T-helper 1 cell (primary cell): ENCODE measurements at regions not wholly inside any gene's neighbourhood (a gene's known extent, or its start where the extent isn't known, plus 50 kb on each side); places are given as distances from the start of the nearest gene placed in this dataset.
"Not testable (repeated sequence)": the region's sequence is repeated elsewhere in the genome, so short reads cannot be mapped to it uniquely, and the experiment has no call there.

ENCODE experiments used
- DNase-seq, 5 donors: peaks; one replicate each; pipeline ENCODE4 v3.0.0-alpha.2; 2012 to 2020

DNA sequence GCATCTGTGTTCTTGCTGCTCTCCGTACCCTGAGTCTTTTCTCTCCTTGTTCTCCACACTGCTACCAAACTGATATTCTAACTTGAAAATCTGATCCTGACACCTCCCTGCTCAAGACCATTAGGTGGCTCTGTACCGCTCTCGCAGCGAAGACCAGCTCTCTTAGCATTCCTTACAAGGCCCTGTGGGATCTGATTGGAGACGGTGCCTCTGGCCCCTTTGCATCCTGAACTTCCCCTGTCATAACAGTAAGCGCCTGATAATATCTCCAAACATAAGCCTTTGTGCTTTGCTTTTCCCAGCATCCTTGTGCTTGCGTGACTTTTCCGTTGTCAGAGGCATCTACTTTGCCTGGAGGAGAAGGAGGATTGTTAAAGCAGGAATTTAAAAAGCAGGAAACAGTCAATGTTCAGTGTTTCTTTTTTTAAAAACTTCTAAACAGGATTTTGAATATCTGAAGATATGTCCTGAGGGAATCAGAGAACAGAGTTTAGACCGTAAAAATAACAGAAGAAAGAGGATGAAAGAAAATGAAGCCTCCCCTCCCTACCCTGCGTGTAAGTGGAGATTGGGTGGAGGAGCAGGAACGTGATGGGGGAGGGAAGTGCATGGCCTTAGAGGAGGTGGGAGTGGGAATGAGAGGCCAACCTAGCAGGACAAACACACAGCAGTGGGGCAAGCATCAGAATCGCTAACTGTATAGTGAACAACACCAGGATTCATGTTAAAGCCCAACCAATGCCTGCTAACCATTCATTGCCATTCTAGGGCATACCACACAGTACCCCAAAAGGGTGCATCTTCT is 89.2 kb upstream of the STMND1 start:
- no peak for DNase-seq

DNA sequence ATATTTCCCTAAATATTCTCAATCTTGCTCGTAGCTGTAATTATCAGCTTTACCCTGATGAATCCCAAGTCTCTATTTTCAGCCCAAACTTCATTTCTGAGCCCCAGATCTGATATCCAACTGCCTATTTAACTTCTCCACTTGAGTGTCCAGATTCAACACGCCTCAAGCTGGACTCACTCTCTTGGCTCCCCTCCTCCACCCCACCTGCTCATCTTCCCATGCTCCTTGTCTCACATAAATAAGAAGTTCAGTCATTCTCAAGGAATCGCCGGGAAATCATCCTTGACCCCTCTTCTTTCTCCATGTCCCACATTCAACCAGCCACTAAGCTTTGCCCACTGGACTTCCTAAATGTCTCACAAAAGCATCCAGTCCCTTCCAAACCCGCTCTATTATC is 89.9 kb upstream of the STMND1 start:
- DNase-seq = no peak

DNA sequence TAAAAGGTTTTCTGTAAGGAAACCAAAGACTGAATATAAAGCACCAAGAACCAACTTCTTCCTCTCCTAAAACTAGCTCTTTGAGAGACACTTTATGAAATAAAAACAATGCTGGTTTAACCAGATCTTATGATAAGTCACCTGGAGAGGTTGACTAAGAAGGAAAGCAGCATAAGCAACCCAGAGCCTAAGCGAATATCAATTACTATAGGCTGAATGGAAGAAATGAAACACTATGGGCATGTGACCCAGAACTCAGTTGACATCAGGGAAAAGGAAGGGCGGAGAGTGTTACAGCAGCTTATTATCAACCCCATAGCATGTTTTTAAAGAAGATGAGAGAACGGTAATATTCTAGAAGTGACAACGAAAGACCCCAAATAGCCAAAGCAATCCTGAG is 94.1 kb upstream of the STMND1 start:
- no peak for DNase-seq

DNA sequence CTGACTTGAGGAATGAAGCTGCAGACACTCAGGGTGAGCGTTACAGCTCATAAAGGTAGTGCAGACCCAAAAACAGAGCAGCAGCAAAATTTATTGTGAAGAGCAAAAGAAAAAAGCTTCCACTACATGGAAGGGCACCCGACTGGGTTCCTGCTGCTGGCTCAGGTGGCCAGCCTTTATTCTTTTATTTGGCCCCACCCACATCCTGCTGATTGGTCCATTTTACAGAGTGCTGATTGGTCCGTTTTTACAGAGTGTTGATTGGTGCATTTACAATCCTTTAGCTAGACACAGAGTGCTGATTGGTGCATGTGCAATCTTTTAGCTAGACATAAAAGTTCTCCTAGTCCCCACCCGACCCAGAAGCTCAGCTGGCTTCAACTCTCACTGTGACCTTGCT is 95.3 kb upstream of the STMND1 start:
- DNase-seq = no peak

DNA sequence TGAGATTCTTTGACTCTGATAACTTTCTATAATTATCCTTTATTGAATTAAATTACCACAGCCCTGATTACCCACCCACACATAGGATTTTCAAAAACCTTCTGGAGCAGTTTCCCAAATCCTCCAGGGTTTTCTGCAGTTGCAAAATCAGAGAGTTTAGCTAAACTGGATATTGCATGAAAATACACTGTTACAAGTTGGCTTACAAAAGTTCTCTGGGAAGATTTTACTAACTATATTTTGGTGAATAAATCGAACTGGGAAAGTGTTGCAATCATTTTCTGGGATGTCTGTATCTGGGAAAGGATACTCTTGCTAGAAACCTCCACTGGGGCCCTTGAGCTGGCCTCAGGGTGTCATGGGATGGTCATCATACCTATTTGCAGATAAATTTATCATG is 97.6 kb upstream of the STMND1 start:
- DNase-seq = no peak

DNA sequence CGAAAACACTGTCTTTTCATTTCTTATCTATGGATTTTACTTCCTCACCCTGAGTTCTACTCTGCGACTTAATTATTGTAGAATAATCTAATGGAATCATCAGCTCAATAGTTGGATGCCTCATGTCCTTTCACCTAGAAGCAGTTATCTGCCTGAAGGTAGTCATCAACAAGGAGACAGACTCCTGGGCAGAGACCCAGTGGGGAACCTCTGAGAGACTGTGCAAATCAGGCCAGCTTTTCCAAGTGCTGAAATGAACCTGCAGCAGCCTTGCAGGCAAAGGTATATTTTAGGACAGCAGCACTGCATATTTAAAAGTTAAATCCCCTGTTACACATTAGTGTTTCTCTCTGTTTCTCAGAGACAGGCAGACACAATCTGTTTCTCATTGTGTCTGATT is 99.7 kb upstream of the STMND1 start:
- no peak for DNase-seq

DNA sequence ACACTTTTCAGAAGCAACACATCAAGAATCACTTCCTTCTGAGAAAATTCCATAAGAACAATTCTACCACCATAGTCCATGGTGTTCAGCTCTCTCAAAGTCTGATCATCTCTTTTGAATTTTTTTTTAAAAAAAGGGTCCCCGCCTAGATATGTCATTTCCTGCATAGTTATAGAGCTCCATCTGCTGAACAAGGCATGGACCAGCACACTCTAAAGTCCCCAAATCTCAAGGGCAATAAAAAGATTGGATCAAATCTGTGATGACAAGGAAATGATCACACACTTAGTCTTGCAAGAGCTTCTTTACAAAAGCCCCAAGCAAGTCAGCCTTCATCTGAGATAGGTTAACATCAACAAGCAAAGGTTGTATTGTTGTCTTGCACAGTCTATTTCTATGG is 100.7 kb upstream of the STMND1 start:
- DNase-seq = no peak

DNA sequence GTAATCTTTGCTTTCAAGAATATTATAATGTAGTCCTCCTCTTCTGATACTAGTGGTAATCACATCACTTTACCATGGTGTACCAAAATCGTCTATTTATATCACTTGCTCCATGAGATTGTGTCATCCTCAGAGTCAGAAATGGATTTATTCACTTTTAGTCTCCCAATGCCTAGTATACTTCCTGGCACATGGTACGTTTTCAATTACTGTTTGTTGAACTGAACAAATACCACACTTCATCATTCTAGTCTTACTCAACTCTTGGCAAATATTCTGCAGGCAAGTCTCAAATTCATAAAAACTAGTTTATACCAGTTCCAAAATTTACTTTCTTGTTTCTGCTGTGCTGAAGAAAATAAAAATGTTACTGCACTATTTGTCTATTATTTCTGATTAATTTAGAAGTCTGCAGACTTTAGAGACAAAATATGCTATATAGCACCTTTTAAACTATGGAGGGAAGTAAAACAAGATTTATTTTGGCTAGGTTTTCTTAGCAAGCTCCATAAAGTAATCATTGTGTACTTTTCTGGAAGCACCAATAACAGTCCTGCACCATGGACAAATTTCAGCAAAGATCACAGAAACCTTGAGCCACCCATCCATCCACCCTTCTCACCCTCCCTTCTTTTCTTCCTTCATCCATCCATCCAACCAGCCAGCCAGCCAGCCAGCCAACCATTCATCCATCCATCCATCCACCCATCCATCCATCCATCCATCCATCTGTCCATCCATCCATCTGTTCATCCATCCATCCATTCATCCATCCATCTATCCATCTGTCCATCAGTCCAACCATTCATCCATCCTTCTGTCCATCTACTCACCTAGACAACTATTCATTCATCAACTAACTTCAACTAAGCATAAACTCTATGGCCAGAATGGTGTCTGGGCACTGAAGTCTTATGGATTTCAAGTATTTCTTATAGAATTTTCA is 102.1 kb upstream of the STMND1 start:
- DNase-seq = no peak

DNA sequence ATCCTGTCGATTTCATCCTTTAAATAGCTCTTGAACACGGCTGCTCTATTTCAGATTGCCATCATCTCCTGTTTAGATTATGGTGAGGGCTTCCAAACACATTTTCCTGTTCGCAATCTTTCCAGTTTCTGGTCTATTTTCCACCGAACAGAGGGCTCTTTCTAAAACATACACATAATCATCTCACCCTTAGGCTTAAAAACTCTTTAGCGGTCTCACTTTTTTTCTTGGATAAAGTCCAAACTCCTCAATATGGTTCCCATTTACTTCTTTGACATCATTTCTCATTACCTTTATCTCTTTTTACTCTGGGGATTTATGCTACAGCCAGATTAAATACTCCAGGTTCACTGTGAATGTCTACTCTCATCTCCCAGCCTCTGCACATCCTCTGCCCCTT is 103.4 kb upstream of the STMND1 start:
- no peak for DNase-seq

DNA sequence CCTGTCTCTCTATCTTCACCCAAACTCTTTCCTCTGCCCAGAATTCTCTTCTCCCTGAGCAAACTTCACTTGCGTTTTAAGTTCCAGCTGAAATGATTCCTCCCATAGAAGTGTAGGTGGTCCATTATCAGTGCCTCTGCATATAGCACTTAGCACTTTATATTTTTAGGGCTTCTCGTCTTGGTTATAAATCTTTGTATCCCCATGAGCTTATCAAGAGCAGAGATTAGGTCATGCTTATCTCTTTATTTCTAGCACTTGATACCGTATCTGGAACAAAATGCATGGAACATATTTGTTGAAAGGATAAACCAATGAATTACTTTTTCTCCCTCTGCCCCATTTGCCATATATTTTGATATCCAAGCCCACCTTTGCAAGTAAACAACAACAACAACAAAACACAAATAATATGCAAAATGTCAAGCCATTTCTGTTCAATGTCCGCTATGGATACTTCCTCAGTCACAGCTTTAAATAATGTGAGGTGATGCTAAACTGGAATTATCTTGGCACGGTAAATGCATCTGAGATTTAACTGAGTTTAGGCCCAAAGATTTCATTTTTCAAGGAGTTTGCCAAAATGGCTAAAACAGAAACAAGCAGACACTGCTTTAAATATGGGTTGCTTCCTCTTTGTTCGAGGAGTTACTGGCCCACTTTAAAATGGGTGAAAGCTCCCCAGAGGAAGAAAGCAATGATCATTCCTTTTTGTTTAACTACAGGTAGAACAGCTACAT is 106.2 kb upstream of the STMND1 start:
- no peak for DNase-seq

DNA sequence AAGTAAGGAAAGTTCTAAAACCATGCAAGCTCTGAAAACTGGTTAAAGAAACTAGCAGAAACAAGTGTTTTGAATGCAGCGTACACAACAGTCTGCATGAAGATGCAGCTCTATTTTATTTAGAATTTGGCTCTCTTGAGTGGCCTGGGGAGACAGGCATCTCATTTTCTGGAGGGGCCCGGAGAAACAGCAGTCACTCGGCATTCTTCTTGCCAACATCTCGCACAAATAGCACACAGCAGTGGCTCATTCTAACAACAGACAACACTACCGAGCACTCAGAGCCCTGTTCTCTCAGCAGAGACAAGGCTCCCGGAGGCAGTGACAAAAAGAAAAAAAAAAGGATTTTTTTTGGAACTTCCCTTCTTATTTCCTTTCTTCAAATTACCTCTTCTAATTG is 108.5 kb upstream of the STMND1 start:
- DNase-seq = no peak

DNA sequence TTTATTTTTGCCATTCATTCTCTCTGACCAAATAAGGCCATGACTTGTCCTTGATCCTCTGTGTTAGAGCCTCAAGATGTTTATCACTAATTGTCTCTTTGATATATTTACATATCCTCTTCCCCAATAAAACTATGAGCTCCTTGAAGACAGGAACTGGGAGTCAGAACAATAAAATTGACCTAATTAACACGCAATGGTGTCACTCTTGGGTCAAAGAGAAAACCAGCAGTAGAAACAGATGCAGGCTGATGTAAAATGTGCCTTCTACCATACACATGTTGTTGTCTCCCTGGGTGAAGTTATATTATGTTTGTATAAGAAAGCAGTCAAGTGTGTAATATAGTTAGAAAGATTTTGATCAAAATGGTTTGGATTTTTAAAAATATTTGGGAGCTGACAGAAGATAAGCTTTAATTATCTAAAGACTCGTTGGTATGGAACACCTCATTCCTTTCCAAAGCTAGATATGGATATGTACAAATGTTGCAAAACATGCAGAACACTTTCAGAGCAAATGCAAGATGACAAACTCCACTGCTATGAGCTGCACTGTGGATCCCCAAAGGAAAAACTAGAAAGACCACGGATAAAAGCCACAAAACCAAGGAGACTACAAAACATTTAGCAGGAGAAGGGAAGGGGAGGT is 109.7 kb upstream of the STMND1 start:
- DNase-seq = no peak

DNA sequence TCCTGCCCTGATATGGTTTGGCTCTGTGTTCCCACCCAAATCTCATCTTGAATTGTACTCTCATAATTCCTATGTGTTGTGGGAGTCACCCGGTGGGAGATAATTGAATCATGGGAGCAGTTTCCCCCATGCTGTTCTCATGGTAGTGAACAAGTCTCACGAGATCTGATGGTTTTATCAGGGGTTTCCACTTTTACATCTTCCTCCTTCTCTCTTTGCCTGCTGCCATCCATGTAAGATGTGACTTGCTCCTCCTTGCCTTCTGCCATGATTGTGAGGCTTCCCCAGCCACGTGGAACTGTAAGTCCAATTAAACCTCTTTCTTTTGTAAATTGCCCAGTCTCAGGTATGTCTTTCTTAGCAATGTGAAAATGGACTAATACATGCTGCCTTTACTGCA is 111.9 kb upstream of the STMND1 start:
- not testable (repeated sequence) for DNase-seq

DNA sequence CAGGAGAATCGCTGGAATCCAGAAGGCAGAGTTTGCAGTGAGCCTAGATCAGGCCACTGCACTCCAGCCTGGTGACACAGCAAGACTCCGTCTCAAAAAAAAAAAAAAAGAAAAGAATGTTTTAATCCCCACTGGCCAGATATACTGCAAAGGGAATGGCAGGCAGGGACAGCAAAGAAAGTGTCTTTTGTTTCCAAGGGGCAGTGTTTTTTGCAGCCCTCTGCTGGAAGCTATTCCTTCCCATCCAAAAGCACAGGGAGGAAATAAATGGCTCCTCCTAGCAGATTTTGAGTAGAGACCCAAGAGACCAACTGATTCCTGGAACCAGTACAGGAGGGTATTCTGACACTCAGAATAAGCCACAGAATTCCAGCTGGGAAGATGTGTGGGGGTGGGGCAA is 112.5 kb upstream of the STMND1 start:
- no peak for DNase-seq

DNA sequence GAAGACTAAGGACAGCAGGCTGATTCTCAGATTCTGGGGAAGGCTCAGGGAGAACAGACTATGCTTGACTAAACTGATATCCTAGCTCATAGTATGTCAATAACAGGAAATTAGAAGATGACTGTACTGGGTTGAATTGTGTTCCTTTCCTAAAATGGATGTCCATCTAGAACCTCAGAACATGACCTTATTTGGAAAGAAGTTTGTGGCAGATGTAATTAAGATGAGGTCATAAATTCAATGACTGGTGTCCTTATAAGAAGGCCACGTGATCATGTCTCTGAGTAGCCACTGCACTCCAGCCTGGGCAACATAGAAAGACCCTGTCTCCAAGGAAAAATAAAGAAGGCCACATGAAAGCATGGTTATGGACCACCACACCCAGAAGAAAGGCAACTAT is 113.9 kb upstream of the STMND1 start:
- no peak for DNase-seq

DNA sequence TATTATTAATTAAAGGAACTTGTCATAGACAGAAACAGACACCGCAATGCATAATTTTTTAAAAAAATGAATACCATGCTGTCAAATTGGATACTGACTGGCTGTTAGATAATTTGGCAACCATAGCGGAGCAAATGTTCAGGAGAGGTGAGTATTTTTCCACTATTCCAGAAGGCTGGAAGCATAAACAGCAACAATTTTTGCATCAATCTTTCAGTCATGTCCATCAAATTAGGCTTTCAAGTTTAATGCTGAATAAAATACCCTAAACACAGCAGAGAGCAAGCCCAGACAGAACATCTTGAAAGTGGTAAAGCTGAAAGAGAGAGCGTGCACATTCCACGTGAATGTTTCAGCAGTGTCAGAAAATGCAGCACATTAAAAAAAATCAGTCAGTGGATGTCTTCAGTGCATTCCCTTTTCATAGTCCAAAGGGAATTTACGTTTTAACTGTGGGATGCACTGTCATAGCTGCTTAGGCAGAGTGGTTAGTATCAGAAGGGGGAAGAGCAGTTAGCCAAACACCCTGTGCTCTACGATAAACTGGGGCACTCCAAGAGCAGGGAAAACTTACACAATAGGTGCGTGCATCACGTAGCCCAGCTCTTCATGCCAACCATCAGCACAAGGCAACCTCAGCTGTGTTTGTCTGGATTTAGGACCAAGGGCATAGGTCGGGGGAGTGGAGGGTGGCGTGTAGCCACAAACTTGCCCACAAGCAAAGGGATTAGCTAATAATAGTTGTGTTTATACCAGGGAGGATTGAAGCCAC is 116.2 kb upstream of the STMND1 start:
- no peak for DNase-seq

DNA sequence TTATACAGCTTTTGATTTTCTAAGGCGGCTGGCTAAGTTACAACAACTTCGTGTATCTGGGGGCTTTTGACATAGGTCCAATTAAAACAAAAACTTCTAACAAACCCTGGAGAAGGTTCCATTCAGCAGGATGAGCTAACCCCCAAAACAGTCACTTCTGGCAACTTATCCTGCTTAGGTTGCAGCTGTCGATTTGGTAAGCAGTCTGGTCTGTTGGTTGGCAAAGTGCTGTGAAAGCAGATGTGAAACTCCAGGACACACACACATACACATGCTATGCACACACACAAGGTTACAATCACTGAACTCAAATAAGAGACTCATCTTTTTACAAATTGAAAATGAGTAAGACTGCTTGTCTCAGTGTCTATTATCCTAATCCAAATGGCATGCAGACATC is 119.0 kb upstream of the STMND1 start:
- DNase-seq = no peak

DNA sequence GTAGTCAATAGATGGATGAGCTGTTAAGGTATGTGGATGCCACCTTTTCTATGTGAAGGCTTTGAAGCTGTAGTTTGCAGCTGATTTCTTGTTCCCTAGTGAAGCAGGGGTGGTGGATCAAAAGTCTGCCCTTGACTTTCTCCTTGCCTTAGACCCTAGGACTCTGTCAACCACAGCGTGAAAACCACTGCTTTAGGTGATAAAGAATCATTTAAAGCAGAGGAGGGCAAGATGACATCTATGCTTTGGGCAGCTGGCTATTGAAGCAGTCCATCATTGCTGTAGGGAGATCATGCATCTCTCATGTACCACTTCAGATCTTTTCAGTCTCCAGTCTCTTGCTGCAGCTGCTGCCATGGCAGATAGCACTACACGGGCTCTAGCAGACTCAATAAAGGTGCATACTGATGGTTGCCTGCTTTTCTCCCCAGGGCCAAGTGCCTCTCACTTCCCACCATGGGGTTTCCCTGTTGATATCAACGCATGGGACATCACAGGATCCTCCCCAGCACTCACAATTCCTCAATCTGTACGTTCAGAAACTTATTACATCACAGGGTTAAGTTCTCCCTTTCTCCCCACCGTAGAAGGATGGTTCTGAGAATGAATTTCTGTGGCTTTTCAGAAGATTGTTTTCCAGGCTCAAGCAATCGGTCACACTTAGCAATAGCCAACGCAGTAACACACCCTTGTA is 122.0 kb upstream of the STMND1 start:
- DNase-seq = no peak

DNA sequence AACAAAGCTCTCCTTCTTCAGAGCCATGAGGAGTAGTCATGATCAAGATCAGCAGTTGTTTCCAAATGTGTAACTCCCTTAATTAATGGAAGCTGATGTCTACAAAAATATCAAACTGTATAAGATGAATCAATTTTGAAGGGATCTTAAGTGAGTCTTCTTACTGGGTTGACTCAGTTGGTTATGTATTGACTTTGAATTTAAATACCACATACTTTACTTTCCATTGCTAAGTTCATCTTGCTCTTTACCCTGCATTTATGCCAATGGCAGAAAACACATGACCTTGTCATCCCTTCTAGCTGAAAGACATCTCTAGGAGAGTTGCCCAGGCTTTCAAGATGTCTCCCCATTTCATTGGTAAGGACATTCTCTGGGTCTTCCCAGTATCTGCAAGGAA is 123.2 kb upstream of the STMND1 start:
- no peak for DNase-seq

DNA sequence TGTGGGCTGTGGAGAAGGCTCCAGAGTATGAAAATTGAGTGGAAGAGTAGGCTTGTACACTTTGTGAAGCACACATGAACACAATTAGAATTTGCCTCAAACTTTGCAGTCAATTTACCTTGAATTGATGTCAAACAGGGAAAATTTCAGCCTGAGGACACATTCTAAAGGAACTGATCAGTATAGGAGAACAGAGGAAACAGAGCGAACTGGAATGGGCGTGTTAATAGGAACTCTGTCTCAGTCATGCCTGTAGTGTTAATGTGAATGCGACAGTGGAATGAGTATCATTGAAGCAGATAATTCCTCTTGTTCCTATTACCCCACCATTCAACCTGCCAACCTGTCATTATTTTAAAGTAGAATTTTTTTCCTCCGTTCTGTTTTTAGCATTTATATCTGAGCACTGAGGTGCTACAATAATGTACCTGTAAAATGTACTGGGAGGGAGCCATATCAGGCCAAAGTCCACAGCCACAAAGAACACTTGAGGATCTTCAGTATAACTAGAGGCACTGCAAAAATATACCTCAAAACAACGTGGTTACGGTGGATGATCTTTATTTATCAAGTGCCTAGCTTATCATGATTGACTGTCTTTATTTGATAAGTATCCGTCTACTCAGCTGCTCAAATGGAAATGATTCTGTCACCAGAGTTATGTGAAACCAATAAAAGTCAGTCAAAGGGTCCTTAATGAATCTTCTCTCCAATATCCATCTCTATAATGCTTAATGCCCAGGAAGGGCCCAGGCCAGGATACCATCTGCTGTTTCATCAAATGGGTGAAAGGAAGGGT is 125.3 kb upstream of the STMND1 start:
- DNase-seq = no peak
